GM12892 (cell line): ENCODE measurements at regions not wholly inside any gene's neighbourhood (a gene's known extent, or its start where the extent isn't known, plus 50 kb on each side); places are given as distances from the start of the nearest gene placed in this dataset.

ENCODE experiments used
- POLR2A ChIP-seq: IDR thresholded peaks from 2 replicates; pipeline ENCODE4 v1.6.1; 2011; ENCODE audit warnings: low read depth, low read length, control low read depth
- POLR2AphosphoS5 ChIP-seq: IDR thresholded peaks from 2 replicates; pipeline ENCODE4 v1.6.1; 2011; ENCODE audit warnings: low read depth, low read length, control low read depth

- TF ChIP-seq POLR2A (no peak), POLR2AphosphoS5 (no peak)
These were observed 204.7 kb upstream of the EXOC2 start for GRCh38 chr6:897528-898207.
